CD4-positive, alpha-beta memory T cell (primary cell): ENCODE measurements at regions not wholly inside any gene's neighbourhood (a gene's known extent, or its start where the extent isn't known, plus 50 kb on each side); places are given as distances from the start of the nearest gene placed in this dataset.

Source experiments
- CTCF ChIA-PET: fragments of 350-600 bp; sonication (Branson Sonifier 250); formaldehyde crosslinking; loops from one replicate; lab custom pipeline; 2021; ENCODE audit warnings: inconsistent platforms; ENCODE audit not compliant: partially characterized antibody; lab: Charles Lee
- POLR2A ChIA-PET: fragments of 350-600 bp; sonication (Branson Sonifier 250); formaldehyde crosslinking; loops from one replicate; lab custom pipeline; 2021; ENCODE audit not compliant: partially characterized antibody; lab: Charles Lee
- DNase-seq, 5 donors: peaks; one replicate each; pipeline versions ENCODE4 v3.0.0 to v3.0.0-alpha.2; 2020 to 2022; ENCODE audit warnings: mixed read lengths in 1 of 5
- H3K27ac ChIP-seq: one replicate; pipeline ENCODE4 v1.7.0; 2013; ENCODE audit warnings: low read depth, low read length
- H3K27me3 ChIP-seq: 2 replicates; pipeline ENCODE4 v1.7.0; 2013; ENCODE audit warnings: mild to moderate bottlenecking, low read length, moderate library complexity; ENCODE audit not compliant: insufficient read depth
- H3K36me3 ChIP-seq: 2 replicates; pipeline ENCODE4 v1.7.0; 2013; ENCODE audit warnings: mild to moderate bottlenecking, low read length, moderate library complexity; ENCODE audit not compliant: insufficient read depth
- H3K4me1 ChIP-seq: 2 replicates; pipeline ENCODE4 v1.7.0; 2013; ENCODE audit warnings: mild to moderate bottlenecking, low read length, moderate library complexity; ENCODE audit not compliant: insufficient read depth
- H3K4me3 ChIP-seq, 2 donors: one replicate each; pipeline ENCODE4 v1.7.0; 2013; ENCODE audit warnings: low read length in 2 of 2, mild to moderate bottlenecking in 1 of 2
- H3K9me3 ChIP-seq, 2 donors: one replicate each; pipeline ENCODE4 v1.7.0; 2013; ENCODE audit warnings: low read length in 2 of 2, control low read depth in 1 of 2; ENCODE audit not compliant: control insufficient read depth in 1 of 2
- H3K27ac Mint-ChIP-seq, 7 donors: one replicate each; pipeline ENCODE4 v1.8.0; 2020 to 2021; ENCODE audit warnings: mixed read lengths in 7 of 7, mild to moderate bottlenecking in 6 of 7, inconsistent platforms in 3 of 7, moderate library complexity in 3 of 7
- H3K27me3 Mint-ChIP-seq, 2 donors: one replicate each; pipeline ENCODE4 v1.8.0; 2020 to 2021; ENCODE audit warnings: mixed read lengths in 2 of 2
- H3K36me3 Mint-ChIP-seq, 2 donors: one replicate each; pipeline ENCODE4 v1.8.0; 2020 to 2021; ENCODE audit warnings: mixed read lengths in 2 of 2, inconsistent platforms in 1 of 2, mild to moderate bottlenecking in 1 of 2
- H3K4me1 Mint-ChIP-seq, 4 donors: one replicate each; pipeline ENCODE4 v1.8.0; 2020 to 2021; ENCODE audit warnings: mixed read lengths in 4 of 4, mild to moderate bottlenecking in 1 of 4
- H3K4me3 Mint-ChIP-seq, 8 donors: one replicate each; pipeline ENCODE4 v1.8.0; 2020 to 2021; ENCODE audit warnings: mixed read lengths in 8 of 8, mild to moderate bottlenecking in 7 of 8, moderate library complexity in 6 of 8, inconsistent platforms in 3 of 8
- H3K9me3 Mint-ChIP-seq, 8 donors: one replicate each; pipeline ENCODE4 v1.8.0; 2020 to 2021; ENCODE audit warnings: mixed read lengths in 8 of 8, mild to moderate bottlenecking in 5 of 8, inconsistent platforms in 3 of 8, moderate library complexity in 1 of 8
- intact Hi-C: fragments of 100-400 bp; cut with micrococcal nuclease; formaldehyde crosslinking; loops from one replicate; pipeline ENCODE4 v1.15.1; 2023

GRCh38 chr21:16187603-16188301, 458.0 kb downstream of the USP25 start:
- Histone ChIP-seq H3K4me3 (no peak overlapping the region), H3K36me3 (no peaks in the 10 kb centered on the region), H3K27ac (no peak overlapping the region), H3K4me1 (no peaks in the 10 kb centered on the region), H3K9me3 (no peaks in the 10 kb centered on the region), H3K27me3 (no peaks in the 10 kb centered on the region)
- no peaks in the 10 kb centered on the region for H3K36me3 Mint-ChIP-seq
- no peak overlapping the region for H3K4me3 Mint-ChIP-seq
- ChIA-PET POLR2A (no interaction called here), CTCF (interaction anchor here (1.1 kb wide), 1 partner anchor 8 kb away, joined by 3 read pairs; no protein-coding TSS in a partner anchor)
- intact Hi-C loops, result no loop called here
- H3K9me3 Mint-ChIP-seq, result peaks cover 0 to 2% (median 0%) of the 10 kb centered on the region in 8 donors
- DNase-seq, result no peak
- H3K27me3 Mint-ChIP-seq, result no peaks in the 10 kb centered on the region
- H3K27ac Mint-ChIP-seq, result no peak overlapping the region
- no peaks in the 10 kb centered on the region for H3K4me1 Mint-ChIP-seq

- DNase-seq, result no peak
- no peak overlapping the region for H3K27ac Mint-ChIP-seq
- peaks cover 0 to 2% (median 0%) of the 10 kb centered on the region in 8 donors for H3K9me3 Mint-ChIP-seq
- Histone ChIP-seq H3K4me1 (no peaks in the 10 kb centered on the region), H3K4me3 (no peak overlapping the region), H3K27me3 (no peaks in the 10 kb centered on the region), H3K9me3 (no peaks in the 10 kb centered on the region), H3K36me3 (no peaks in the 10 kb centered on the region), H3K27ac (no peak overlapping the region)
- H3K27me3 Mint-ChIP-seq, result no peaks in the 10 kb centered on the region
- intact Hi-C loops, result no loop called here
- ChIA-PET POLR2A (no interaction called here), CTCF (no interaction called here)
- H3K4me1 Mint-ChIP-seq, result peaks cover 0 to 2% (median under 1%) of the 10 kb centered on the region in 4 donors
- no peak overlapping the region for H3K4me3 Mint-ChIP-seq
- H3K36me3 Mint-ChIP-seq, result no peaks in the 10 kb centered on the region
Observed at GRCh38 chr21:16192902-16193301, 463.1 kb downstream of the USP25 start.

GRCh38 chr21:16193496-16194094, 463.8 kb downstream of the USP25 start:
- Histone ChIP-seq H3K36me3 (no peaks in the 10 kb centered on the region), H3K27ac (no peak overlapping the region), H3K27me3 (no peaks in the 10 kb centered on the region), H3K4me3 (no peak overlapping the region), H3K4me1 (no peaks in the 10 kb centered on the region), H3K9me3 (no peaks in the 10 kb centered on the region)
- peaks cover 0 to 2% (median 0%) of the 10 kb centered on the region in 8 donors for H3K9me3 Mint-ChIP-seq
- CTCF ChIA-PET, result no interaction called here
- no peaks in the 10 kb centered on the region for H3K27me3 Mint-ChIP-seq
- POLR2A ChIA-PET, result no interaction called here
- intact Hi-C loops, result no loop called here
- H3K36me3 Mint-ChIP-seq, result no peaks in the 10 kb centered on the region
- no peak overlapping the region for H3K27ac Mint-ChIP-seq
- no peak overlapping the region for H3K4me3 Mint-ChIP-seq
- DNase-seq, result no peak
- H3K4me1 Mint-ChIP-seq, result peaks cover 0 to 2% (median under 1%) of the 10 kb centered on the region in 4 donors

- Mint-ChIP-seq H3K4me1 (peaks cover 0 to 2% (median under 1%) of the 10 kb centered on the region in 4 donors), H3K27ac (no peak overlapping the region), H3K27me3 (no peaks in the 10 kb centered on the region), H3K36me3 (no peaks in the 10 kb centered on the region), H3K9me3 (peaks cover 0 to 2% (median 0%) of the 10 kb centered on the region in 8 donors), H3K4me3 (peak overlapping the region in 1 of 8 donors; percentile 12)
- Histone ChIP-seq H3K4me1 (no peaks in the 10 kb centered on the region), H3K36me3 (no peaks in the 10 kb centered on the region), H3K27ac (no peak overlapping the region), H3K9me3 (no peaks in the 10 kb centered on the region), H3K4me3 (no peak overlapping the region), H3K27me3 (no peaks in the 10 kb centered on the region)
- ChIA-PET CTCF (no interaction called here), POLR2A (no interaction called here)
- DNase-seq, result no peak
- intact Hi-C loops, result no loop called here
Observed at GRCh38 chr21:16194095-16194787, 464.5 kb downstream of the USP25 start.

- no peak overlapping the region for H3K4me3 ChIP-seq
- no peaks in the 10 kb centered on the region for H3K27me3 Mint-ChIP-seq
- H3K9me3 ChIP-seq, result no peaks in the 10 kb centered on the region
- ChIA-PET POLR2A (no interaction called here), CTCF (no interaction called here)
- no peaks in the 10 kb centered on the region for H3K4me1 ChIP-seq
- H3K27ac Mint-ChIP-seq, result peak overlapping the region in 1 of 7 donors; percentile 25
- H3K4me3 Mint-ChIP-seq, result no peak overlapping the region
- H3K36me3 ChIP-seq, result no peaks in the 10 kb centered on the region
- intact Hi-C loops, result no loop called here
- no peak for DNase-seq
- no peaks in the 10 kb centered on the region for H3K36me3 Mint-ChIP-seq
- H3K4me1 Mint-ChIP-seq, result peaks cover 0 to 2% (median under 1%) of the 10 kb centered on the region in 4 donors
- H3K9me3 Mint-ChIP-seq, result peaks cover 0 to 8% (median 0%) of the 10 kb centered on the region in 8 donors
- no peak overlapping the region for H3K27ac ChIP-seq
- H3K27me3 ChIP-seq, result no peaks in the 10 kb centered on the region
Observed at GRCh38 chr21:16194788-16195537, 465.2 kb downstream of the USP25 start.

GRCh38 chr21:16195538-16195910, 465.7 kb downstream of the USP25 start:
- intact Hi-C loops, result no loop called here
- ChIA-PET POLR2A (no interaction called here), CTCF (interaction anchor here (1.1 kb wide), 1 partner anchor 8 kb away, joined by 3 read pairs; no protein-coding TSS in a partner anchor)
- Mint-ChIP-seq H3K9me3 (peaks cover 0 to 9% (median under 1%) of the 10 kb centered on the region in 8 donors), H3K36me3 (no peaks in the 10 kb centered on the region), H3K27ac (peak overlapping the region in 1 of 7 donors; percentile 25), H3K4me1 (peaks cover 0 to 2% (median under 1%) of the 10 kb centered on the region in 4 donors), H3K4me3 (no peak overlapping the region), H3K27me3 (no peaks in the 10 kb centered on the region)
- H3K27me3 ChIP-seq, result no peaks in the 10 kb centered on the region
- DNase-seq, result no peak
- H3K9me3 ChIP-seq, result no peaks in the 10 kb centered on the region
- no peaks in the 10 kb centered on the region for H3K36me3 ChIP-seq
- no peaks in the 10 kb centered on the region for H3K4me1 ChIP-seq
- no peak overlapping the region for H3K27ac ChIP-seq
- H3K4me3 ChIP-seq, result no peak overlapping the region

GRCh38 chr21:16196001-16196400, 466.2 kb downstream of the USP25 start:
- no peak overlapping the region for H3K27ac ChIP-seq
- intact Hi-C loops, result no loop called here

More at GRCh38 chr21:16196001-16196400, 466.2 kb downstream of the USP25 start:
- H3K27me3 ChIP-seq, result no peaks in the 10 kb centered on the region
- Mint-ChIP-seq H3K4me1 (peaks cover 0 to 2% (median under 1%) of the 10 kb centered on the region in 4 donors), H3K4me3 (no peak overlapping the region), H3K27ac (no peak overlapping the region), H3K27me3 (no peaks in the 10 kb centered on the region), H3K9me3 (peaks cover 0 to 13% (median 2%) of the 10 kb centered on the region in 8 donors), H3K36me3 (no peaks in the 10 kb centered on the region)
- H3K9me3 ChIP-seq, result no peaks in the 10 kb centered on the region
- H3K4me1 ChIP-seq, result no peaks in the 10 kb centered on the region
- ChIA-PET CTCF (interaction anchor here (1.1 kb wide), 1 partner anchor 9 kb away, joined by 3 read pairs; no protein-coding TSS in a partner anchor), POLR2A (no interaction called here)
- H3K36me3 ChIP-seq, result no peaks in the 10 kb centered on the region
- no peak for DNase-seq
- H3K4me3 ChIP-seq, result no peak overlapping the region
